Panc1 (cell line): ENCODE measurements at regions not wholly inside any gene's neighbourhood (a gene's known extent, or its start where the extent isn't known, plus 50 kb on each side); places are given as distances from the start of the nearest gene placed in this dataset.

Experiments
- ATAC-seq: fragments of 200-7000 bp; cut with Tn5 transposase; 2 replicates; pipeline ENCODE4 v1.9.1; 2020; ENCODE audit warnings: mild to moderate bottlenecking, moderate library complexity
- BruUV-seq: library from RNA; stranded (reverse); fragments of 400-500 nt; replicated peaks from 2 replicates; lab custom pipeline; 2021; lab: Mats Ljungman, UMichigan
- CTCF ChIA-PET: fragments of 300-600 bp; sonication (Branson Sonifier 250); formaldehyde crosslinking; loops from one replicate; lab custom pipeline; 2022; ENCODE audit warnings: antibody characterized with exemption; lab: Charles Lee
- POLR2A ChIA-PET: fragments of 300-600 bp; sonication (Branson Sonifier 250); formaldehyde crosslinking; loops from one replicate; lab custom pipeline; 2022; ENCODE audit warnings: antibody characterized with exemption; lab: Charles Lee
- DNase-seq: peaks from one replicate; pipeline ENCODE4 v3.0.0-alpha.2; 2010; ENCODE audit warnings: low read depth, low spot score
- H3K27ac ChIP-seq: 2 replicates; pipeline ENCODE4 v1.5.1; 2011; ENCODE audit warnings: mild to moderate bottlenecking, low read length, inconsistent platforms
- H3K27me3 ChIP-seq: fragments of 200-500 bp; sonication (Bioruptor generic); 2 replicates; pipeline ENCODE4 v1.6.0; 2014; ENCODE audit warnings: low read length, inconsistent platforms; ENCODE audit not compliant: control insufficient read depth, insufficient read depth
- H3K36me3 ChIP-seq: fragments of 200-500 bp; sonication (Bioruptor generic); 2 replicates; pipeline ENCODE4 v1.5.1; 2014; ENCODE audit warnings: inconsistent platforms, mild to moderate bottlenecking, low read length, moderate library complexity; ENCODE audit not compliant: control insufficient read depth, insufficient read depth
- H3K4me1 ChIP-seq: 2 replicates; pipeline ENCODE4 v1.5.1; 2011; ENCODE audit warnings: inconsistent platforms, mild to moderate bottlenecking, low read length, moderate library complexity; ENCODE audit not compliant: control insufficient read depth, insufficient read depth
- H3K4me3 ChIP-seq, 2 experiments: 2 replicates each; pipeline ENCODE4 v1.5.1; 2011 to 2012; ENCODE audit warnings: low read depth in 2 of 2, low read length in 2 of 2, mild to moderate bottlenecking in 2 of 2, inconsistent platforms in 1 of 2, moderate library complexity in 1 of 2
- H3K9me3 ChIP-seq: fragments of 200-500 bp; sonication (Bioruptor generic); 2 replicates; pipeline ENCODE4 v1.5.1; 2014; ENCODE audit warnings: low read depth, mild to moderate bottlenecking, inconsistent platforms, low read length, moderate library complexity; ENCODE audit not compliant: control insufficient read depth, insufficient read depth
- CTCF ChIP-seq: fragments of 450-650 bp; IDR thresholded peaks from 2 replicates; pipeline ENCODE4 v1.5.1; 2017; ENCODE audit warnings: mild to moderate bottlenecking
- POLR2AphosphoS5 ChIP-seq: IDR thresholded peaks from 2 replicates; pipeline ENCODE4 v1.6.1; 2012; ENCODE audit warnings: mild to moderate bottlenecking, low read depth, low read length, moderate library complexity
- REST ChIP-seq, 2 experiments: IDR thresholded peaks; 2 replicates each; pipeline ENCODE4 v1.6.1; 2011 to 2012; ENCODE audit warnings: low read depth in 2 of 2, control low read depth in 1 of 2, low read length in 1 of 2, mild to moderate bottlenecking in 1 of 2, moderate library complexity in 1 of 2; ENCODE audit not compliant: insufficient read depth in 1 of 2
- SIN3A ChIP-seq: IDR thresholded peaks from 2 replicates; pipeline ENCODE4 v1.6.1; 2012; ENCODE audit warnings: low read depth, mild to moderate bottlenecking, low read length, moderate library complexity, borderline replicate concordance; ENCODE audit not compliant: insufficient read depth
- TCF7L2 ChIP-seq: IDR thresholded peaks from 2 replicates; pipeline ENCODE4 v1.6.1; 2011; ENCODE audit warnings: mild to moderate bottlenecking, low read depth, low read length, inconsistent platforms
- in situ Hi-C: cut with HindIII; loops from 2 replicates; pipeline ENCODE4 v1.10.0; 2016; ENCODE audit warnings: low sequenced_read_pairs, low pct_unique_long_range_greater_than_20kb
- intact Hi-C: fragments of 100-400 bp; cut with micrococcal nuclease; formaldehyde crosslinking; loops from one replicate; pipeline ENCODE4 v1.10.0; 2022; ENCODE audit not compliant: unreplicated experiment

GRCh38 chr1:2927393-2928360 lies 93.6 kb upstream of the ACTRT2 start:
- TF ChIP-seq SIN3A, result no peak
- TF ChIP-seq TCF7L2, result no peak
- no peak for TF ChIP-seq CTCF
- no peak for TF ChIP-seq REST (IDR thresholded peaks at IDR 0.05; ENCODE audit: insufficient read depth in 1 of 2, low read depth in 2 of 2, low read length in 1 of 2)
- no peak for TF ChIP-seq POLR2AphosphoS5
- Histone ChIP-seq H3K36me3 (no peaks in the 10 kb centered on the region), H3K4me1 (no peaks in the 10 kb centered on the region), H3K9me3 (no peaks in the 10 kb centered on the region), H3K27ac (no peak overlapping the region), H3K27me3 (peaks cover 4% of the 10 kb centered on the region; the same call in 1 of the 2 replicates), H3K4me3 (no peak overlapping the region)
- no TSS peak for BruUV-seq
- in situ Hi-C loops, result no loop called here
- intact Hi-C loops, result loop anchor here (10.0 kb wide), 1 partner anchor 103 kb away; no protein-coding TSS in a partner anchor
- no peak for DNase-seq
- ATAC-seq, result no peak
- POLR2A ChIA-PET, result no interaction called here
- CTCF ChIA-PET, result no interaction called here

- H3K27me3 ChIP-seq, result peaks cover 4% of the 10 kb centered on the region; the same call in 1 of the 2 replicates
- ATAC-seq (no peak), DNase-seq (no peak)
- no peak overlapping the region for H3K27ac ChIP-seq
- H3K36me3 ChIP-seq, result no peaks in the 10 kb centered on the region
- ChIA-PET POLR2A (no interaction called here), CTCF (no interaction called here)
- intact Hi-C loops (loop anchor here (10.0 kb wide), 1 partner anchor 104 kb away; no protein-coding TSS in a partner anchor), in situ Hi-C loops (no loop called here)
- H3K9me3 ChIP-seq, result no peaks in the 10 kb centered on the region
- H3K4me1 ChIP-seq, result no peaks in the 10 kb centered on the region
- BruUV-seq, result no TSS peak
- H3K4me3 ChIP-seq, result no peak overlapping the region
- TF ChIP-seq POLR2AphosphoS5, result no peak
- no peak for TF ChIP-seq TCF7L2
- TF ChIP-seq CTCF, result no peak
- TF ChIP-seq REST (IDR thresholded peaks at IDR 0.05; ENCODE audit: insufficient read depth in 1 of 2, low read depth in 2 of 2, low read length in 1 of 2), result no peak
- TF ChIP-seq SIN3A, result no peak
Measured at GRCh38 chr1:2928366-2929325, 92.6 kb upstream of the ACTRT2 start.
